CD14-positive monocyte (primary cell): ENCODE measurements at regions not wholly inside any gene's neighbourhood (a gene's known extent, or its start where the extent isn't known, plus 50 kb on each side); places are given as distances from the start of the nearest gene placed in this dataset.

Source experiments
- DNase-seq, 3 donors: peaks; one replicate each; pipeline ENCODE4 v3.0.0-alpha.2; 2011 to 2022
- H2AFZ ChIP-seq: 2 replicates; pipeline ENCODE4 v1.6.0; 2012; ENCODE audit warnings: mild to moderate bottlenecking, low read depth, low read length, inconsistent platforms; ENCODE audit not compliant: insufficient read depth, poor library complexity, severe bottlenecking
- H3K27ac ChIP-seq, 2 donors: 1 replicate in 1 of 2; 2 replicates in 1 of 2; pipeline ENCODE4 v1.5.1; 2012 to 2013; ENCODE audit warnings: low read length in 2 of 2, control low read depth in 1 of 2, inconsistent platforms in 1 of 2, low read depth in 1 of 2, mild to moderate bottlenecking in 1 of 2
- H3K27me3 ChIP-seq, 2 donors: one replicate each; pipeline versions ENCODE4 v1.6.0 to v1.6.1; 2011 to 2013; ENCODE audit warnings: low read length in 2 of 2; ENCODE audit not compliant: control insufficient read depth in 2 of 2, insufficient read depth in 2 of 2
- H3K36me3 ChIP-seq, 2 donors: replicated peaks in 1 of 2; 1 replicate in 1 of 2; 2 replicates in 1 of 2; pipeline versions ENCODE4 v1.5.1 to v1.6.1; 2012 to 2013; ENCODE audit warnings: low read length in 2 of 2, control low read depth in 1 of 2, inconsistent platforms in 1 of 2, mild to moderate bottlenecking in 1 of 2; ENCODE audit not compliant: insufficient read depth in 2 of 2, control insufficient read depth in 1 of 2
- H3K4me1 ChIP-seq, 2 donors: 1 replicate in 1 of 2; 2 replicates in 1 of 2; pipeline versions ENCODE4 v1.5.1 to v1.6.1; 2012 to 2013; ENCODE audit warnings: low read length in 2 of 2, control low read depth in 1 of 2, inconsistent platforms in 1 of 2, mild to moderate bottlenecking in 1 of 2, moderate library complexity in 1 of 2; ENCODE audit not compliant: insufficient read depth in 2 of 2, control insufficient read depth in 1 of 2
- H3K4me2 ChIP-seq: replicated peaks from 2 replicates; pipeline ENCODE3; 2012; ENCODE audit warnings: low read length, moderate library complexity, mild to moderate bottlenecking; ENCODE audit not compliant: poor library complexity, severe bottlenecking; ENCODE audit errors: extremely low read depth
- H3K4me3 ChIP-seq, 3 experiments: fragments of 200-600 bp in 1 of 3; sonication (generic) in 1 of 3; replicated peaks in 1 of 3; 1 replicate in 2 of 3; 2 replicates in 1 of 3; pipeline ENCODE4 v1.5.1; 2011 to 2013; ENCODE audit warnings: low read length in 3 of 3, mild to moderate bottlenecking in 3 of 3, control low read depth in 2 of 3, low read depth in 2 of 3, inconsistent platforms in 1 of 3, moderate library complexity in 1 of 3
- H3K79me2 ChIP-seq: 2 replicates; pipeline ENCODE4 v1.6.0; 2012; ENCODE audit warnings: mild to moderate bottlenecking, control low read depth, inconsistent platforms, low read length, moderate library complexity; ENCODE audit not compliant: insufficient read depth
- H3K9ac ChIP-seq: 2 replicates; pipeline ENCODE4 v1.6.0; 2017; ENCODE audit warnings: low read length, mild to moderate bottlenecking; ENCODE audit not compliant: insufficient read depth, poor library complexity, severe bottlenecking
- H3K9me3 ChIP-seq, 2 donors: replicated peaks in 1 of 2; 1 replicate in 1 of 2; 2 replicates in 1 of 2; pipeline versions ENCODE4 v1.5.1 to v1.6.1; 2012 to 2013; ENCODE audit warnings: low read length in 2 of 2, control low read depth in 1 of 2; ENCODE audit not compliant: control insufficient read depth in 1 of 2, insufficient read depth in 1 of 2
- H4K20me1 ChIP-seq: 2 replicates; pipeline ENCODE4 v1.6.0; 2012; ENCODE audit warnings: mild to moderate bottlenecking, low read length, control low read depth, moderate library complexity; ENCODE audit not compliant: insufficient read depth
- H3K27ac Mint-ChIP-seq, 7 donors: one replicate each; pipeline ENCODE4 v1.8.0; 2020; ENCODE audit warnings: mild to moderate bottlenecking in 7 of 7, mixed read lengths in 7 of 7, moderate library complexity in 6 of 7, inconsistent platforms in 2 of 7
- H3K27me3 Mint-ChIP-seq, 3 donors: one replicate each; pipeline ENCODE4 v1.8.0; 2021 to 2022; ENCODE audit warnings: low read depth in 3 of 3, mild to moderate bottlenecking in 3 of 3, mixed read lengths in 3 of 3, moderate library complexity in 3 of 3, inconsistent platforms in 1 of 3
- H3K36me3 Mint-ChIP-seq, 2 donors: one replicate each; pipeline ENCODE4 v1.8.0; 2020; ENCODE audit warnings: mixed read lengths in 2 of 2, inconsistent platforms in 1 of 2, mild to moderate bottlenecking in 1 of 2
- H3K4me1 Mint-ChIP-seq: one replicate; pipeline ENCODE4 v1.8.0; 2020; ENCODE audit warnings: mild to moderate bottlenecking, mixed read lengths
- H3K4me3 Mint-ChIP-seq, 2 donors: one replicate each; pipeline ENCODE4 v1.8.0; 2020; ENCODE audit warnings: mild to moderate bottlenecking in 2 of 2, mixed read lengths in 2 of 2, moderate library complexity in 1 of 2
- H3K9me3 Mint-ChIP-seq, 7 donors: one replicate each; pipeline ENCODE4 v1.8.0; 2020 to 2022; ENCODE audit warnings: mixed read lengths in 7 of 7, mild to moderate bottlenecking in 6 of 7, moderate library complexity in 6 of 7, inconsistent platforms in 2 of 7
- WGBS: methylation state at CpG from one replicate; pipeline ENCODE4 v1.1.5; 2013; ENCODE audit warnings: missing lambda C conversion rate; ENCODE audit not compliant: insufficient coverage; 5-methylcytosine and 5-hydroxymethylcytosine counted together
- intact Hi-C, 2 donors: fragments of 100-400 bp; cut with micrococcal nuclease; formaldehyde crosslinking; loops; one replicate each; pipeline versions ENCODE4 v1.15.0 to v1.15.1; 2023
- TF ChIP-seq, protein P1 (sequence below): fragments of 200-600 bp; IDR thresholded peaks from one replicate; pipeline ENCODE4 v1.8.0; 2022; ENCODE audit warnings: antibody characterized with exemption, mild to moderate bottlenecking

DNA sequence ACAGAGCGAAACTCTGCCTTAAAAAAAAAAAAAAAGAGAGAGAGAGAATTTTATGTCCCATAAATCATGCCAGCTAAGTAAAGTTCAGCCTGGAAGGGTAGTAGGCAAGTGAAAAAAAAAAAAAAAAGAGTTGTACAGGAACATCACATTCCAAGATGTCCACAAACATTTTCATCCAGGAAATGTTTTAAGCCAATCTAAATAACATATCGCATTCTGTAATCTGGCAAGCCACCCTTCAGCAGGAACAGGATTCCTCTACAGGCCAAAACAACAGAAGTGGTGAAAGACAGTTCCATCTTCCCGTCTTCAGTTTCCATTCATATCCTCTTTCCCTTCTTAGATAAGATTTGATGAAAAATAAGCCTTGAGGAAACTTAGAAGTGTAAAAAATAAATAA is 1108.1 kb upstream of the DDX18 start:
- WGBS: 100% methylated on average over 1 of the region's 3 CpGs
- Mint-ChIP-seq H3K27ac (no peak overlapping the region), H3K36me3 (no peaks in the 10 kb centered on the region), H3K4me3 (no peak overlapping the region), H3K9me3 (peaks cover 0 to 11% (median 3%) of the 10 kb centered on the region in 7 donors), H3K4me1 (no peaks in the 10 kb centered on the region), H3K27me3 (peaks cover 0 to 3% (median 0%) of the 10 kb centered on the region in 3 donors)
- Histone ChIP-seq H3K4me3 (no peak overlapping the region), H3K9ac (no peak overlapping the region), H3K4me1 (no peaks in the 10 kb centered on the region), H3K4me2 (no peak overlapping the region), H3K79me2 (no peaks in the 10 kb centered on the region), H3K9me3 (peaks cover 5% of the 10 kb centered on the region in 2 donors), H4K20me1 (no peaks in the 10 kb centered on the region), H3K36me3 (no peaks in the 10 kb centered on the region), H2AFZ (no peak overlapping the region), H3K27me3 (no peaks in the 10 kb centered on the region), H3K27ac (no peak overlapping the region)
- TF ChIP-seq, protein P1, sequence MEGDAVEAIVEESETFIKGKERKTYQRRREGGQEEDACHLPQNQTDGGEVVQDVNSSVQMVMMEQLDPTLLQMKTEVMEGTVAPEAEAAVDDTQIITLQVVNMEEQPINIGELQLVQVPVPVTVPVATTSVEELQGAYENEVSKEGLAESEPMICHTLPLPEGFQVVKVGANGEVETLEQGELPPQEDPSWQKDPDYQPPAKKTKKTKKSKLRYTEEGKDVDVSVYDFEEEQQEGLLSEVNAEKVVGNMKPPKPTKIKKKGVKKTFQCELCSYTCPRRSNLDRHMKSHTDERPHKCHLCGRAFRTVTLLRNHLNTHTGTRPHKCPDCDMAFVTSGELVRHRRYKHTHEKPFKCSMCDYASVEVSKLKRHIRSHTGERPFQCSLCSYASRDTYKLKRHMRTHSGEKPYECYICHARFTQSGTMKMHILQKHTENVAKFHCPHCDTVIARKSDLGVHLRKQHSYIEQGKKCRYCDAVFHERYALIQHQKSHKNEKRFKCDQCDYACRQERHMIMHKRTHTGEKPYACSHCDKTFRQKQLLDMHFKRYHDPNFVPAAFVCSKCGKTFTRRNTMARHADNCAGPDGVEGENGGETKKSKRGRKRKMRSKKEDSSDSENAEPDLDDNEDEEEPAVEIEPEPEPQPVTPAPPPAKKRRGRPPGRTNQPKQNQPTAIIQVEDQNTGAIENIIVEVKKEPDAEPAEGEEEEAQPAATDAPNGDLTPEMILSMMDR: no peak
- intact Hi-C loops: no loop called here
- DNase-seq: no peak

DNA sequence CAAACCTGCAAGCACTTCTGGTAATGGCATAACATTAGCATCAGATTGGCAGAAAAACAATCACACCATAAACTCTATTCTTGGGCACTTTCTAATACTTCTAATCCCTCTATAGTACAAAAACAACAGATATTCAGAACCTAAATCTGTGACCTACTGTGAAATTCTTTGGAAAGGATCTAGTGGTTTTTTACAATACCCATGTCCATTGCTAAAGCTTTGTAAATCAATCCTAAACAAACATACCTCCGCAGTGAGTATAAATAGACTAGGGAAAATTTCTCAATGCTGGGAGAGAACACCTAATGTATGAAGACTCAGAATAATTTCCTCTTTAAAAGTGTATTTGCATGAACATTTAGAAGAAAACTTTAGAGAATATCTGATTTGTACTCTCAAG is 1098.5 kb upstream of the DDX18 start:
- H3K9ac ChIP-seq: no peak overlapping the region
- H3K27ac ChIP-seq: no peak overlapping the region
- Mint-ChIP-seq H3K4me1 (no peaks in the 10 kb centered on the region), H3K36me3 (no peaks in the 10 kb centered on the region), H3K4me3 (no peak overlapping the region), H3K27me3 (no peaks in the 10 kb centered on the region), H3K27ac (no peak overlapping the region), H3K9me3 (peaks cover 0 to 18% (median 4%) of the 10 kb centered on the region in 7 donors)
- H3K4me3 ChIP-seq: no peak overlapping the region
- TF ChIP-seq, protein P1: no peak
- no peaks in the 10 kb centered on the region for H3K36me3 ChIP-seq
- no peak for DNase-seq
- intact Hi-C loops: no loop called here
- no peak overlapping the region for H3K4me2 ChIP-seq
- peaks cover 5 to 9% of the 10 kb centered on the region in 2 donors for H3K9me3 ChIP-seq
- H2AFZ ChIP-seq: no peak overlapping the region
- WGBS: no CpG with 5 or more reads among the region's 1 CpG
- no peaks in the 10 kb centered on the region for H4K20me1 ChIP-seq
- no peaks in the 10 kb centered on the region for H3K79me2 ChIP-seq
- H3K27me3 ChIP-seq: no peaks in the 10 kb centered on the region
- H3K4me1 ChIP-seq: no peaks in the 10 kb centered on the region
